ENCODE measurements at regions not wholly inside any gene's neighbourhood (a gene's known extent, or its start where the extent isn't known, plus 50 kb on each side); places are given as distances from the start of the nearest gene placed in this dataset.

DNA sequence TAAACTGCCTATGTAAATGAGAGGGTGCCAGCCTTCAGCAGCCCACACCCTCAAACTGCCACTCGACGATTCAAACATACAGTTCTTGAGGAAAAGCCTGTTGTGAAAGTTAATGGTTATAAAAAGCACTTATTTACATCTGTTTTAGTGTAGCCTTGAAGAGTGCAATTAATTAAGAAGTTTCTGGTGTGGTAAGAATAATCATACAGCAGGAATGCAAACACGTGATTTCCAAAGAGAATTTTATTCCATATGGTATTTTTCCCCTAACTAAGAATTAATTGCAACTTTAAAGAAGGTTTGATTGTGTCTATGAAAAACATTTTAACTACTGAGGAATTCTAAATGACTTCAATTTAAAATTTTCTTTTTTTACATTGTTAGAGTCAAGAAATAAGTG lies 176.3 kb upstream of the PITX2 start:
- no peaks in the 10 kb centered on the region for H3K9me3 Mint-ChIP-seq
- peaks cover 6% of the 10 kb centered on the region for H3K27me3 Mint-ChIP-seq (ENCODE audit: insufficient read depth)
- TF ChIP-seq, protein P1, sequence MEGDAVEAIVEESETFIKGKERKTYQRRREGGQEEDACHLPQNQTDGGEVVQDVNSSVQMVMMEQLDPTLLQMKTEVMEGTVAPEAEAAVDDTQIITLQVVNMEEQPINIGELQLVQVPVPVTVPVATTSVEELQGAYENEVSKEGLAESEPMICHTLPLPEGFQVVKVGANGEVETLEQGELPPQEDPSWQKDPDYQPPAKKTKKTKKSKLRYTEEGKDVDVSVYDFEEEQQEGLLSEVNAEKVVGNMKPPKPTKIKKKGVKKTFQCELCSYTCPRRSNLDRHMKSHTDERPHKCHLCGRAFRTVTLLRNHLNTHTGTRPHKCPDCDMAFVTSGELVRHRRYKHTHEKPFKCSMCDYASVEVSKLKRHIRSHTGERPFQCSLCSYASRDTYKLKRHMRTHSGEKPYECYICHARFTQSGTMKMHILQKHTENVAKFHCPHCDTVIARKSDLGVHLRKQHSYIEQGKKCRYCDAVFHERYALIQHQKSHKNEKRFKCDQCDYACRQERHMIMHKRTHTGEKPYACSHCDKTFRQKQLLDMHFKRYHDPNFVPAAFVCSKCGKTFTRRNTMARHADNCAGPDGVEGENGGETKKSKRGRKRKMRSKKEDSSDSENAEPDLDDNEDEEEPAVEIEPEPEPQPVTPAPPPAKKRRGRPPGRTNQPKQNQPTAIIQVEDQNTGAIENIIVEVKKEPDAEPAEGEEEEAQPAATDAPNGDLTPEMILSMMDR (conservative IDR thresholded peaks at IDR 0.05), result no peak
- no peak overlapping the region for H3K4me3 Mint-ChIP-seq
- no peak for DNase-seq
- no peak overlapping the region for H3K9ac ChIP-seq (ENCODE audit: extremely low read depth, low read length, poor library complexity, severe bottlenecking)
- H3K27ac Mint-ChIP-seq, result no peak overlapping the region
- H3K36me3 Mint-ChIP-seq (ENCODE audit: low read depth), result no peaks in the 10 kb centered on the region
- no peaks in the 10 kb centered on the region for H3K36me3 ChIP-seq (ENCODE audit: control insufficient read depth, insufficient read depth, low read length)
- H3K4me3 ChIP-seq (ENCODE audit: low read length), result no peak overlapping the region
- H3K4me1 Mint-ChIP-seq, result peaks cover 30% of the 10 kb centered on the region
- 90% methylated on average over 2 of the region's 3 CpGs; no CpG with 5 or more reads in 1 of the 2 experiments for WGBS, 2 experiments (ENCODE audit: insufficient coverage in 1 of 2, insufficient read length in 1 of 2)
- H3K27ac ChIP-seq (ENCODE audit: low read depth, low read length), result no peak overlapping the region
- no peaks in the 10 kb centered on the region for H3K4me1 ChIP-seq (ENCODE audit: control insufficient read depth, insufficient read depth, low read length)
- no peaks in the 10 kb centered on the region for H3K27me3 ChIP-seq (ENCODE audit: control insufficient read depth, insufficient read depth, low read length, poor library complexity, severe bottlenecking)
- no peaks in the 10 kb centered on the region for H3K9me3 ChIP-seq (ENCODE audit: control insufficient read depth, low read length)

DNA sequence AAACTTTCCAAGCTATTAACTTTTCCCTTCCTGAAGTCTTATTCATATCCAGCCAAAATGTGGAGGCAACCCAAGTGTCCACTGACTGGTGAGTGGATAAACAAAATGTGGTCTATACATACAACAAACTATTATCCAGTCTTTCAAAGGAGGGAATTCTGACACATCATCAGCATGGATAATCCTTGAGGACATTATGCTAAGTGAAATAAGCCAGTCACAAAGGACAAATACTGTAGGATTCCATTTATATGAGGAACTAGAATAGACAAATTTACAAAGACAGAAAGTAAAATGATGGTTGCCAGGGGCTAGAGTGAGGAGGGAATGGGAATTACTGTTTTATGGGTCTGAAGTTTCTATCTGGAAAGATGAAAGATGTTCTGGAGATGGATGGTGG lies 178.7 kb upstream of the PITX2 start:
- H3K27ac Mint-ChIP-seq, result no peak overlapping the region
- no peak overlapping the region for H3K27ac ChIP-seq (ENCODE audit: low read depth, low read length)
- H3K9me3 ChIP-seq (ENCODE audit: control insufficient read depth, low read length), result no peaks in the 10 kb centered on the region
- no peak for DNase-seq
- H3K27me3 ChIP-seq (ENCODE audit: control insufficient read depth, insufficient read depth, low read length, poor library complexity, severe bottlenecking), result no peaks in the 10 kb centered on the region
- TF ChIP-seq, protein P1 (conservative IDR thresholded peaks at IDR 0.05), result no peak
- no peaks in the 10 kb centered on the region for H3K36me3 Mint-ChIP-seq (ENCODE audit: low read depth)
- peaks cover 6% of the 10 kb centered on the region for H3K27me3 Mint-ChIP-seq (ENCODE audit: insufficient read depth)
- no peaks in the 10 kb centered on the region for H3K36me3 ChIP-seq (ENCODE audit: control insufficient read depth, insufficient read depth, low read length)
- H3K4me1 ChIP-seq (ENCODE audit: control insufficient read depth, insufficient read depth, low read length), result no peaks in the 10 kb centered on the region
- no peak overlapping the region for H3K9ac ChIP-seq (ENCODE audit: extremely low read depth, low read length, poor library complexity, severe bottlenecking)
- peaks cover 16% of the 10 kb centered on the region for H3K4me1 Mint-ChIP-seq
- no peaks in the 10 kb centered on the region for H3K9me3 Mint-ChIP-seq
- no peak overlapping the region for H3K4me3 Mint-ChIP-seq
- H3K4me3 ChIP-seq (ENCODE audit: low read length), result no peak overlapping the region

DNA sequence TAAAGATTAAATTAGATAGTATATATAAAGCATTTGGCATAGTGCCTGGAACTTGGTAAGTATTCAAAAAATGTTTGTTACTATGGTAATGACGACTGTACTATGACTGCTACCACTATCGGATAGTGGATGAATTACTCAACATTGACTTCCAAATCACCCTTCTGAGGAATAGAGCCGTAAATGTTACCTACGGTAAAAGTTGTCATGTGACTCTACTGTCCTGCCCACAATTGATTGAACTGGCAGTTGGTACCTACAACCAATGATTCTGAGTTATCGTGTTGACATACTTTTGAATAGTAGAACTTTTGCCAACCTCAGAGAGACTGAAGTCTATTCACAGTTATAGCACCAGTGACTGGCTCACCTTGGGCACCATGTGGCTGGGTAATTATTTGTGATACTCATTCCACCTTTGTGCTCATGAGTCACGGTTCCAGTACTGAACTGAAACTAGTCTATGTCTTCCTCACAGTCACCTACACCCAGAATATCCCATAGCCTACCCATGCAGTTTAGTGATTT lies 185.5 kb upstream of the PITX2 start:
- Histone ChIP-seq H3K9me3 (ENCODE audit: control insufficient read depth, low read length) (peaks cover 4% of the 10 kb centered on the region), H3K4me1 (ENCODE audit: control insufficient read depth, insufficient read depth, low read length) (no peaks in the 10 kb centered on the region), H3K27me3 (ENCODE audit: control insufficient read depth, insufficient read depth, low read length, poor library complexity, severe bottlenecking) (no peaks in the 10 kb centered on the region), H3K9ac (ENCODE audit: extremely low read depth, low read length, poor library complexity, severe bottlenecking) (no peak overlapping the region), H3K4me3 (ENCODE audit: low read length) (no peak overlapping the region), H3K27ac (ENCODE audit: low read depth, low read length) (no peak overlapping the region), H3K36me3 (ENCODE audit: control insufficient read depth, insufficient read depth, low read length) (no peaks in the 10 kb centered on the region)
- Mint-ChIP-seq H3K27ac (no peak overlapping the region), H3K36me3 (ENCODE audit: low read depth) (no peaks in the 10 kb centered on the region), H3K4me1 (no peaks in the 10 kb centered on the region), H3K9me3 (peaks cover 9% of the 10 kb centered on the region), H3K4me3 (no peak overlapping the region), H3K27me3 (ENCODE audit: insufficient read depth) (peaks cover 4% of the 10 kb centered on the region)
- WGBS, 2 experiments (ENCODE audit: insufficient coverage in 1 of 2, insufficient read length in 1 of 2), result 95% methylated on average over 5 to 6 of the region's 6 CpGs
- TF ChIP-seq, protein P1 (conservative IDR thresholded peaks at IDR 0.05), result no peak
- no peak for DNase-seq
